B cell (primary cell): ENCODE measurements at regions not wholly inside any gene's neighbourhood (a gene's known extent, or its start where the extent isn't known, plus 50 kb on each side); places are given as distances from the start of the nearest gene placed in this dataset.

ENCODE experiments used
- ATAC-seq: fragments of 200-7000 bp; cut with Tn5 transposase; one replicate; pipeline ENCODE4 v1.10.0; 2021; ENCODE audit warnings: low read depth, mild to moderate bottlenecking, moderate number of reproducible peaks, moderate library complexity
- CTCF ChIA-PET: fragments of 350-600 bp; sonication (Branson Sonifier 250); formaldehyde crosslinking; loops from one replicate; lab custom pipeline; 2021; ENCODE audit warnings: antibody characterized with exemption, inconsistent platforms; lab: Charles Lee
- POLR2A ChIA-PET: fragments of 350-600 bp; sonication (Branson Sonifier 250); formaldehyde crosslinking; loops from one replicate; lab custom pipeline; 2021; ENCODE audit warnings: antibody characterized with exemption; lab: Charles Lee
- DNase-seq: peaks from one replicate; pipeline ENCODE4 v3.0.0; 2013
- H2AFZ ChIP-seq: 2 replicates; pipeline ENCODE4 v1.6.1; 2012; ENCODE audit warnings: mild to moderate bottlenecking, low read depth, low read length; ENCODE audit not compliant: insufficient read depth, poor library complexity, severe bottlenecking
- H3K27ac ChIP-seq, 2 donors: 1 replicate in 1 of 2; 2 replicates in 1 of 2; pipeline ENCODE4 v1.5.1; 2012 to 2013; ENCODE audit warnings: low read length in 2 of 2, mild to moderate bottlenecking in 2 of 2, moderate library complexity in 1 of 2
- H3K27me3 ChIP-seq, 4 experiments: fragments of 200-600 bp in 1 of 4; sonication (generic) in 1 of 4; replicated peaks in 1 of 4; 1 replicate in 2 of 4; 2 replicates in 2 of 4; pipeline versions ENCODE4 v1.6.1 to v1.7.0; 2013 to 2016; ENCODE audit warnings: low read length in 3 of 4, mild to moderate bottlenecking in 2 of 4, mixed read lengths in 1 of 4, moderate library complexity in 1 of 4; ENCODE audit not compliant: insufficient read depth in 4 of 4, control insufficient read depth in 3 of 4; ENCODE audit errors: control extremely low read depth in 1 of 4
- H3K36me3 ChIP-seq, 2 experiments: replicated peaks in 1 of 2; 1 replicate in 1 of 2; 2 replicates in 1 of 2; pipeline versions ENCODE4 v1.6.1 to v1.7.1; 2013; ENCODE audit warnings: low read length in 1 of 2; ENCODE audit not compliant: insufficient read depth in 2 of 2, control insufficient read depth in 1 of 2; ENCODE audit errors: control extremely low read depth in 1 of 2, extremely low read depth in 1 of 2
- H3K4me1 ChIP-seq, 2 donors: fragments of 200-600 bp in 1 of 2; sonication (generic) in 1 of 2; 1 replicate in 1 of 2; 2 replicates in 1 of 2; pipeline versions ENCODE4 v1.5.1 to v1.6.1; 2013 to 2017; ENCODE audit warnings: low read length in 2 of 2; ENCODE audit not compliant: control insufficient read depth in 2 of 2, insufficient read depth in 2 of 2
- H3K4me2 ChIP-seq: replicated peaks from 2 replicates; pipeline ENCODE3; 2012; ENCODE audit warnings: mild to moderate bottlenecking, low read depth, low read length; ENCODE audit not compliant: poor library complexity, severe bottlenecking
- H3K4me3 ChIP-seq, 5 experiments: fragments of 200-600 bp in 1 of 5; sonication (generic) in 1 of 5; 1 replicate in 3 of 5; 2 replicates in 2 of 5; pipeline versions ENCODE4 v1.5.1 to v1.7.0; 2011 to 2016; ENCODE audit warnings: low read length in 4 of 5, mild to moderate bottlenecking in 4 of 5, low read depth in 2 of 5, control low read depth in 1 of 5, moderate library complexity in 1 of 5; ENCODE audit not compliant: insufficient read depth in 1 of 5; ENCODE audit errors: control extremely low read depth in 1 of 5, extremely low read depth in 1 of 5
- H3K79me2 ChIP-seq: fragments of 200-600 bp; sonication (generic); one replicate; pipeline ENCODE4 v1.6.0; 2016; ENCODE audit warnings: low read length; ENCODE audit not compliant: control insufficient read depth, insufficient read depth
- H3K9ac ChIP-seq: fragments of 200-600 bp; sonication (generic); 2 replicates; pipeline ENCODE4 v1.6.1; 2017; ENCODE audit warnings: mild to moderate bottlenecking, low read length, moderate library complexity
- H3K9me3 ChIP-seq, 3 donors: one replicate each; pipeline versions ENCODE4 v1.6.1 to v1.7.1; 2013; ENCODE audit warnings: low read length in 2 of 3; ENCODE audit not compliant: control insufficient read depth in 2 of 3, insufficient read depth in 1 of 3; ENCODE audit errors: control extremely low read depth in 1 of 3
- H4K20me1 ChIP-seq: 2 replicates; pipeline ENCODE4 v1.6.0; 2012; ENCODE audit warnings: mild to moderate bottlenecking, low read length; ENCODE audit not compliant: insufficient read depth, control insufficient read depth, poor library complexity, severe bottlenecking
- H3K27ac Mint-ChIP-seq: one replicate; pipeline ENCODE4 v1.8.0; 2021; ENCODE audit warnings: mixed read lengths
- H3K27me3 Mint-ChIP-seq: one replicate; pipeline ENCODE4 v1.8.0; 2021; ENCODE audit warnings: mixed read lengths
- H3K4me1 Mint-ChIP-seq: one replicate; pipeline ENCODE4 v1.8.0; 2021; ENCODE audit warnings: mixed read lengths
- H3K4me3 Mint-ChIP-seq: one replicate; pipeline ENCODE4 v1.8.0; 2021; ENCODE audit warnings: mixed read lengths
- H3K9me3 Mint-ChIP-seq: one replicate; pipeline ENCODE4 v1.8.0; 2022; ENCODE audit warnings: mixed read lengths; ENCODE audit not compliant: insufficient read depth
- CTCF ChIP-seq: fragments of 200-600 bp; IDR thresholded peaks from one replicate; pipeline ENCODE4 v1.8.0; 2022; ENCODE audit warnings: antibody characterized with exemption, mild to moderate bottlenecking
- EZH2 ChIP-seq: IDR thresholded peaks from 2 replicates; pipeline ENCODE4 v1.6.1; 2012; ENCODE audit warnings: borderline replicate concordance, low read depth, mild to moderate bottlenecking, moderate library complexity, low read length; ENCODE audit not compliant: insufficient read depth, poor library complexity, severe bottlenecking
- WGBS: methylation state at CpG from one replicate; pipeline ENCODE4 v1.1.5; 2013; ENCODE audit warnings: missing lambda C conversion rate; ENCODE audit not compliant: insufficient coverage; 5-methylcytosine and 5-hydroxymethylcytosine counted together
- intact Hi-C: fragments of 100-400 bp; cut with micrococcal nuclease; formaldehyde crosslinking; loops from one replicate; pipeline ENCODE4 v1.10.0; 2022

DNA sequence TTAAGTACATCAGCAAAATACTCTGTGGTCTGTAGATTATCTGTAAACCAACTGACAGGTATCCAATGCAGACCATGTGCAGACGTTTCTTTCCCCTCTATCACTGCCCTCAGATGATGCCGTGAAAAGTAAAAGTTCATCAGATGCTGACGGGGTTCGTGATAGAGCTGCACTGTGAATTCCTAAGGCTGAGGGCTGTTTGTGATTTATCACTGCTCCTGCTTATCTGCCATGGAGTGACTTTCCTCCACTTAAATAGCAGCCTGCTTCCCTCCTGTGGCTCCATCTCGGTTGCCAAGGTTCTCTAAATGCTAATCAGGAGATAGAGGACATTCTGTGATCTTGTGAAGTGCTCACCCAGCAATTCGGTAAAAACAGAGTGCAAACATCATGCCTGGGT is 89.3 kb upstream of the SRD5A3 start:
- Mint-ChIP-seq H3K4me1 (no peaks in the 10 kb centered on the region), H3K27ac (no peak overlapping the region), H3K27me3 (peaks cover 6% of the 10 kb centered on the region), H3K4me3 (no peak overlapping the region), H3K9me3 (no peaks in the 10 kb centered on the region)
- Histone ChIP-seq H3K4me1 (no peaks in the 10 kb centered on the region), H3K36me3 (no peaks in the 10 kb centered on the region), H3K27ac (no peak overlapping the region), H3K27me3 (peaks cover 0 to 4% (median 0%) of the 10 kb centered on the region in 4 experiments), H3K9me3 (no peaks in the 10 kb centered on the region), H3K9ac (no peak overlapping the region), H4K20me1 (no peaks in the 10 kb centered on the region), H3K4me3 (no peak overlapping the region), H3K4me2 (no peak overlapping the region), H3K79me2 (no peaks in the 10 kb centered on the region), H2AFZ (no peak overlapping the region)
- TF ChIP-seq CTCF (no peak), EZH2 (no peak)
- CTCF ChIA-PET, result no interaction called here
- intact Hi-C loops, result no loop called here
- DNase-seq, result no peak
- no peak for ATAC-seq
- WGBS, result 9% methylated on average over 5 of the region's 6 CpGs
- POLR2A ChIA-PET, result no interaction called here

- ATAC-seq, result no peak
Measured at GRCh38 chr4:55258152-55258865, 87.7 kb upstream of the SRD5A3 start.

More at GRCh38 chr4:55258152-55258865, 87.7 kb upstream of the SRD5A3 start:
- ChIA-PET POLR2A (no interaction called here), CTCF (no interaction called here)
- H3K4me3 Mint-ChIP-seq, result no peak overlapping the region
- peaks cover 6% of the 10 kb centered on the region for H3K27me3 Mint-ChIP-seq
- intact Hi-C loops, result no loop called here
- no peaks in the 10 kb centered on the region for H3K4me1 ChIP-seq
- no peaks in the 10 kb centered on the region for H3K36me3 ChIP-seq
- no peaks in the 10 kb centered on the region for H4K20me1 ChIP-seq
- H3K9me3 Mint-ChIP-seq, result no peaks in the 10 kb centered on the region
- H3K27ac ChIP-seq, result no peak overlapping the region
- no CpG with 5 or more reads among the region's 5 CpGs for WGBS
- TF ChIP-seq CTCF (no peak), EZH2 (no peak)
- no peak overlapping the region for H3K4me3 ChIP-seq
- H3K4me2 ChIP-seq, result no peak overlapping the region
- H3K4me1 Mint-ChIP-seq, result no peaks in the 10 kb centered on the region
- H3K27ac Mint-ChIP-seq, result no peak overlapping the region
- no peak overlapping the region for H3K9ac ChIP-seq
- H3K9me3 ChIP-seq, result no peaks in the 10 kb centered on the region
- no peak overlapping the region for H2AFZ ChIP-seq
- no peaks in the 10 kb centered on the region for H3K79me2 ChIP-seq
- peaks cover 0 to 4% (median 0%) of the 10 kb centered on the region in 4 experiments for H3K27me3 ChIP-seq
- no peak for DNase-seq
